MM.1S (cell line): ENCODE measurements at regions not wholly inside any gene's neighbourhood (a gene's known extent, or its start where the extent isn't known, plus 50 kb on each side); places are given as distances from the start of the nearest gene placed in this dataset.

Experiments
- DNase-seq: peaks from one replicate; pipeline ENCODE4 v3.0.0-alpha.2; 2015
- H2AFZ ChIP-seq: fragments of 300-600 bp; sonication (generic); 2 replicates; pipeline ENCODE4 v1.6.0; 2016; ENCODE audit warnings: antibody characterized with exemption, low read length
- H3F3A ChIP-seq: fragments of 300-600 bp; sonication (generic); 2 replicates; pipeline ENCODE4 v1.6.1; 2016; ENCODE audit warnings: mild to moderate bottlenecking, antibody characterized with exemption, low read length, moderate library complexity, mixed read lengths; ENCODE audit not compliant: insufficient read depth
- H3K27ac ChIP-seq: fragments of 300-600 bp; sonication (generic); 2 replicates; pipeline ENCODE4 v1.5.1; 2016; ENCODE audit warnings: mild to moderate bottlenecking, low read length
- H3K27me3 ChIP-seq: fragments of 300-600 bp; sonication (generic); replicated peaks from 2 replicates; pipeline ENCODE4 v1.6.0; 2016; ENCODE audit warnings: low read length; ENCODE audit not compliant: insufficient read depth
- H3K36me3 ChIP-seq: fragments of 300-600 bp; sonication (generic); replicated peaks from 2 replicates; pipeline ENCODE4 v1.6.1; 2016; ENCODE audit warnings: mild to moderate bottlenecking, low read length, mixed read lengths; ENCODE audit not compliant: insufficient read depth
- H3K4me1 ChIP-seq: fragments of 300-600 bp; sonication (generic); 2 replicates; pipeline ENCODE4 v1.6.1; 2016; ENCODE audit warnings: low read length, mixed read lengths
- H3K4me2 ChIP-seq: fragments of 300-600 bp; sonication (generic); 2 replicates; pipeline ENCODE4 v1.6.0; 2016; ENCODE audit warnings: low read depth, low read length
- H3K4me3 ChIP-seq: fragments of 300-600 bp; sonication (generic); 2 replicates; pipeline ENCODE4 v1.5.1; 2016; ENCODE audit warnings: low read length, mixed read lengths
- H3K79me2 ChIP-seq: fragments of 300-600 bp; sonication (generic); 2 replicates; pipeline ENCODE4 v1.6.1; 2016; ENCODE audit warnings: mixed run types, low read length, mixed read lengths
- H3K9ac ChIP-seq: fragments of 300-600 bp; sonication (generic); 2 replicates; pipeline ENCODE4 v1.6.1; 2016; ENCODE audit warnings: low read length, mixed read lengths
- H3K9me2 ChIP-seq: fragments of 300-600 bp; sonication (generic); replicated peaks from 2 replicates; pipeline ENCODE4 v1.6.1; 2016; ENCODE audit warnings: mild to moderate bottlenecking, low read length, mixed read lengths; ENCODE audit not compliant: insufficient read depth
- H3K9me3 ChIP-seq: fragments of 300-600 bp; sonication (generic); replicated peaks from 2 replicates; pipeline ENCODE4 v1.6.1; 2016; ENCODE audit warnings: mild to moderate bottlenecking, low read length, mixed read lengths; ENCODE audit not compliant: insufficient read depth
- H4K20me1 ChIP-seq: fragments of 300-600 bp; sonication (generic); 2 replicates; pipeline ENCODE4 v1.6.1; 2016; ENCODE audit warnings: mild to moderate bottlenecking, low read length, moderate library complexity, mixed read lengths; ENCODE audit not compliant: insufficient read depth
- EZH2 ChIP-seq: fragments of 300-600 bp; sonication (generic); optimal IDR thresholded peaks from 2 replicates; pipeline ENCODE3; 2017; ENCODE audit warnings: low read depth, mild to moderate bottlenecking, antibody characterized with exemption, low read length, mixed read lengths
- EZH2phosphoT487 ChIP-seq: fragments of 300-600 bp; sonication (generic); IDR thresholded peaks from 2 replicates; pipeline ENCODE4 v1.6.1; 2018; ENCODE audit warnings: antibody characterized with exemption, low read length
- TF ChIP-seq, protein P1 (sequence below): fragments of 300-600 bp; sonication (generic); IDR thresholded peaks from 2 replicates; pipeline ENCODE4 v1.5.1; 2016; ENCODE audit warnings: antibody characterized with exemption, low read length, mixed read lengths

DNA sequence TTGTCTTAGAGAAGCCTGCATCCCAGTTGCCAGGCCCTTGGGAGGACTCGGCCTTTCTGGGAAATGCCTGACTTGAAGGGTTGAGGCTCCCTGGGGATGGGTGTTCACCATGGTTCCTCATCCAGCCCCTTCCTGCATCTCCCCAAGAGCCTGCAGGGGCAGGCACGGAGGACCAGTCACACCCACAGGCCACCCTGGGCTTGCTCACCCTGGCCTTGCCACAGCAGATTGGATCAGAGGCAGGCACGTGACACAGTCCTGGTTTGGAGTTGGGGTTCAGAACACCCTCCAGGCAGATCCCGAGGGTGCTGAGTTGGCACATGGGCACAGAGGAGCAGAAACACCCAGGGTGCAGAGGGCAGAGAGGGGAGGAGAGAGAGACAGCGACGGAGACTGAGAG is 286.1 kb downstream of the PBX3 start:
- no peaks in the 10 kb centered on the region for H3K79me2 ChIP-seq
- H3K27ac ChIP-seq, result no peak overlapping the region
- no peak overlapping the region for H3K4me2 ChIP-seq
- TF ChIP-seq EZH2, result no peak
- H2AFZ ChIP-seq, result no peak overlapping the region
- no peaks in the 10 kb centered on the region for H3K36me3 ChIP-seq
- no peaks in the 10 kb centered on the region for H3F3A ChIP-seq
- no peak overlapping the region for H3K9ac ChIP-seq
- H3K9me3 ChIP-seq, result no peaks in the 10 kb centered on the region
- no peaks in the 10 kb centered on the region for H4K20me1 ChIP-seq
- H3K9me2 ChIP-seq, result no peaks in the 10 kb centered on the region
- no peak overlapping the region for H3K4me3 ChIP-seq
- no peaks in the 10 kb centered on the region for H3K4me1 ChIP-seq
- H3K27me3 ChIP-seq, result peaks cover 12% of the 10 kb centered on the region
- no peak for DNase-seq

DNA sequence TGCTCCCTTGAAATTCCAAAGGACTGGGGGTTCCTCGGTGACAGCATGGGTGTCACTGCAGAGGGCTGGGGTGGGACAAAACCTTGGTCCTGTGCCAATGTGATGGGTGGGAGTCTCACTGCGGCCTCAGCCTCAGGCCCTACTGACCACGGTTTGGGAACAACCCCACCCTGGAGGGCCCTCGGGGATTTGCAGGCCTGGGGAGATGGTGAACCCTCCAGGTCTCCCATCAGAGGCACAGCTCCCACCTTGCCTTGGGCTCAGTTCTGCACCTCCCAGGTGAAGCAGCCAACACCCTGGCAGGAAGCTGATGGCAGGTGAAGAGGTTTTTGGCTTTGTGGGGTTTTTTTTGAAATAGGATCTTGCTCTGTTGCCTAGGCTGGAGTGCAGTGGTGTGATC is 286.8 kb downstream of the PBX3 start:
- H3K79me2 ChIP-seq, result no peaks in the 10 kb centered on the region
- no peak for TF ChIP-seq EZH2phosphoT487
- DNase-seq, result no peak

DNA sequence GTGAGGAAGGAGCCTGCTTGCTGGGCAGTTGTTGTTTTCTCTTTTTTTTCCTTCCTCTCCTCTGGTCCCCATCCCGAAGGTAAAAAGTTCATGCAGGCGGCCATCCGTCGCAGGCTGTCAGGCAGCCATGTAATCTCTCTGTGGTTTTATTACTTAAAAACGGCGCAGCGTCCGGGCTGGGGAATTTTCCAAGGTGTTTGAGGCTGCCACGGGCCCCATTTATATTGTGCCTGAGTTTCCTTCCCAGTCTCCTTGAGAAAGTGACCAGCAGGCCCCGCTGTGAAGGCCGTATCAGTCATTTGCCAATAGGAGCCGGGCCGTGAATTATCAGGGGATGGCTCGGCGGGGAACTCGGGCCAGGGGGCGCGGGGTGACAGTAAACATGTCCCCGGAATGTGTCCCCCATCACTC is 289.7 kb downstream of the PBX3 start:
- Histone ChIP-seq H3K27me3 (peaks cover 30% of the 10 kb centered on the region), H3K27ac (no peak overlapping the region), H3K9ac (no peak overlapping the region), H3F3A (no peaks in the 10 kb centered on the region), H3K4me1 (no peaks in the 10 kb centered on the region), H3K79me2 (no peaks in the 10 kb centered on the region), H3K9me3 (no peaks in the 10 kb centered on the region), H3K4me2 (no peak overlapping the region), H3K4me3 (no peak overlapping the region), H3K9me2 (no peaks in the 10 kb centered on the region), H2AFZ (no peak overlapping the region), H4K20me1 (no peaks in the 10 kb centered on the region), H3K36me3 (no peaks in the 10 kb centered on the region)
- DNase-seq, result no peak
- TF ChIP-seq EZH2 (no peak), EZH2phosphoT487 (no peak)
- TF ChIP-seq, protein P1, sequence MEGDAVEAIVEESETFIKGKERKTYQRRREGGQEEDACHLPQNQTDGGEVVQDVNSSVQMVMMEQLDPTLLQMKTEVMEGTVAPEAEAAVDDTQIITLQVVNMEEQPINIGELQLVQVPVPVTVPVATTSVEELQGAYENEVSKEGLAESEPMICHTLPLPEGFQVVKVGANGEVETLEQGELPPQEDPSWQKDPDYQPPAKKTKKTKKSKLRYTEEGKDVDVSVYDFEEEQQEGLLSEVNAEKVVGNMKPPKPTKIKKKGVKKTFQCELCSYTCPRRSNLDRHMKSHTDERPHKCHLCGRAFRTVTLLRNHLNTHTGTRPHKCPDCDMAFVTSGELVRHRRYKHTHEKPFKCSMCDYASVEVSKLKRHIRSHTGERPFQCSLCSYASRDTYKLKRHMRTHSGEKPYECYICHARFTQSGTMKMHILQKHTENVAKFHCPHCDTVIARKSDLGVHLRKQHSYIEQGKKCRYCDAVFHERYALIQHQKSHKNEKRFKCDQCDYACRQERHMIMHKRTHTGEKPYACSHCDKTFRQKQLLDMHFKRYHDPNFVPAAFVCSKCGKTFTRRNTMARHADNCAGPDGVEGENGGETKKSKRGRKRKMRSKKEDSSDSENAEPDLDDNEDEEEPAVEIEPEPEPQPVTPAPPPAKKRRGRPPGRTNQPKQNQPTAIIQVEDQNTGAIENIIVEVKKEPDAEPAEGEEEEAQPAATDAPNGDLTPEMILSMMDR, result no peak

More for the DNA sequence above, 286.8 kb downstream of the PBX3 start:
- no peaks in the 10 kb centered on the region for H4K20me1 ChIP-seq
- H3K9ac ChIP-seq, result no peak overlapping the region
- H3K9me2 ChIP-seq, result no peaks in the 10 kb centered on the region
- no peak overlapping the region for H3K4me3 ChIP-seq
- H3K27me3 ChIP-seq, result peaks cover 14% of the 10 kb centered on the region
- no peaks in the 10 kb centered on the region for H3K9me3 ChIP-seq
- no peaks in the 10 kb centered on the region for H3F3A ChIP-seq
- H3K27ac ChIP-seq, result no peak overlapping the region
- no peaks in the 10 kb centered on the region for H3K36me3 ChIP-seq
- H3K4me1 ChIP-seq, result no peaks in the 10 kb centered on the region
- no peak overlapping the region for H3K4me2 ChIP-seq
- H2AFZ ChIP-seq, result no peak overlapping the region

DNA sequence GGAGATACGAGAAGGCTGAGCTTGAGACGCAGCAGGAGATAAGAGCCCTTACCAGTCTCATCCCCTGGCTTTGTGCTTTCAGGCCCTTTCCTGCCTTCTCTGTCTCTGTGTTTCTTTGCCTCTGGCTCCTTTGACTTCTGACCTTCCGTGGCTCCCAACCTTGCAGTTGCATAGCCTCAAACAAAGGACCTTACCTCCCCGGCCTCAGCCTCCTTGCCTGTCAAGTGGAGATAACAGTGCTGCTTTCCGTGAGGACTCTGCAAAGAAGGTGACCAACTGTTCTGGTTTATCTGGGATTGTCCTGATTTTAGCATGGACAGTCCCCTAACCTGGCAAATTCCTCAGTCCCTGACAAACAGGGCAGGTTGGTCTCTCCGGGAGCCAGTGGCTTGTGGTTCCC is 287.8 kb upstream of the MVB12B start:
- Histone ChIP-seq H4K20me1 (no peaks in the 10 kb centered on the region), H3K9me2 (no peaks in the 10 kb centered on the region), H3K27ac (no peak overlapping the region), H3K79me2 (no peaks in the 10 kb centered on the region), H3K9ac (no peak overlapping the region), H3F3A (no peaks in the 10 kb centered on the region), H3K27me3 (peaks cover 30% of the 10 kb centered on the region), H3K4me1 (no peaks in the 10 kb centered on the region), H3K36me3 (no peaks in the 10 kb centered on the region), H3K4me3 (no peak overlapping the region), H2AFZ (no peak overlapping the region), H3K9me3 (no peaks in the 10 kb centered on the region), H3K4me2 (no peak overlapping the region)
- no peak for DNase-seq
- TF ChIP-seq EZH2 (no peak), EZH2phosphoT487 (no peak)
- TF ChIP-seq, protein P1, result no peak
